GM21528 (cell line): ENCODE measurements at regions not wholly inside any gene's neighbourhood (a gene's known extent, or its start where the extent isn't known, plus 50 kb on each side); places are given as distances from the start of the nearest gene placed in this dataset.

Experiments
- ATAC-seq: cut with Tn5 transposase; IDR thresholded peaks from one replicate; pipeline ENCODE4 v1.9.1; 2021; ENCODE audit warnings: mild to moderate bottlenecking, moderate library complexity; ENCODE audit not compliant: unreplicated experiment, low FRiP score

GRCh38 chr6:40313582-40313981, 273.6 kb downstream of the LRFN2 start:
- no peak for ATAC-seq

GRCh38 chr6:40312213-40313015, 274.8 kb downstream of the LRFN2 start:
- ATAC-seq = no peak

- no peak for ATAC-seq
These were observed 278.4 kb downstream of the LRFN2 start for GRCh38 chr6:40308533-40309306.

- ATAC-seq = no peak
These were observed 279.5 kb downstream of the LRFN2 start for GRCh38 chr6:40307712-40308111.

- no peak for ATAC-seq
These were observed 284.2 kb downstream of the LRFN2 start for GRCh38 chr6:40302856-40303454.

GRCh38 chr6:40299681-40300080, 287.5 kb downstream of the LRFN2 start:
- no peak for ATAC-seq

- no peak for ATAC-seq
These were observed 289.0 kb downstream of the LRFN2 start for GRCh38 chr6:40298207-40298606.

GRCh38 chr6:40295251-40295950, 291.8 kb downstream of the LRFN2 start:
- ATAC-seq = no peak

GRCh38 chr6:40293460-40294185, 293.5 kb downstream of the LRFN2 start:
- no peak for ATAC-seq

- no peak for ATAC-seq
These were observed 294.1 kb downstream of the LRFN2 start for GRCh38 chr6:40293060-40293459.

- no peak for ATAC-seq
These were observed 296.3 kb downstream of the LRFN2 start for GRCh38 chr6:40290816-40291215.

GRCh38 chr6:40288919-40289318, 298.2 kb downstream of the LRFN2 start:
- ATAC-seq = no peak

- ATAC-seq = no peak
These were observed 299.8 kb downstream of the LRFN2 start for GRCh38 chr6:40287296-40287850.

GRCh38 chr6:40286721-40287120, 300.4 kb downstream of the LRFN2 start:
- no peak for ATAC-seq

- ATAC-seq = no peak
These were observed 301.2 kb downstream of the LRFN2 start for GRCh38 chr6:40285996-40286395.

GRCh38 chr6:40285535-40285934, 301.6 kb downstream of the LRFN2 start:
- ATAC-seq = no peak

GRCh38 chr6:40282986-40283385, 304.2 kb downstream of the LRFN2 start:
- no peak for ATAC-seq

GRCh38 chr6:40281402-40281801, 305.8 kb downstream of the LRFN2 start:
- ATAC-seq = no peak

GRCh38 chr6:40280231-40280630, 306.9 kb downstream of the LRFN2 start:
- ATAC-seq = no peak

GRCh38 chr6:40276141-40276540, 311.0 kb downstream of the LRFN2 start:
- no peak for ATAC-seq
